GM12878 (cell line): ENCODE measurements at regions not wholly inside any gene's neighbourhood (a gene's known extent, or its start where the extent isn't known, plus 50 kb on each side); places are given as distances from the start of the nearest gene placed in this dataset.

Experiments used
- ATAC-seq: fragments of 200-7000 bp; cut with Tn5 transposase; 3 replicates; pipeline ENCODE4 v1.9.1; 2020; ENCODE audit warnings: mild to moderate bottlenecking, moderate library complexity
- BruUV-seq: library from RNA; stranded (reverse); fragments of 400-500 nt; replicated peaks from 2 replicates; lab custom pipeline; 2021; lab: Mats Ljungman, UMichigan
- CTCF ChIA-PET: fragments of 300-600 bp; sonication (Branson Sonifier 250); formaldehyde crosslinking; extraction: SDS; loops from one replicate; lab custom pipeline; 2021; ENCODE audit warnings: inconsistent platforms; lab: Yijun Ruan, JAX
- POLR2A ChIA-PET: fragments of 350-600 bp; formaldehyde crosslinking; extraction: SDS; loops from one replicate; lab custom pipeline; 2021; ENCODE audit warnings: inconsistent platforms; lab: Charles Lee
- RAD21 ChIA-PET: fragments of 300-600 bp; sonication (Branson Sonifier 250); formaldehyde crosslinking; loops from one replicate; lab custom pipeline; 2023; ENCODE audit warnings: antibody characterized with exemption; ENCODE audit not compliant: unreplicated experiment; lab: Charles Lee
- SMC1A ChIA-PET: fragments of 300-600 bp; sonication (Branson Sonifier 250); formaldehyde crosslinking; loops from one replicate; lab custom pipeline; 2023; ENCODE audit not compliant: unreplicated experiment, uncharacterized antibody; lab: Charles Lee
- DNase-seq: peaks from one replicate; pipeline ENCODE4 v3.0.0-alpha.2; 2011; ENCODE audit warnings: low read depth, low spot score
- FAIRE-seq: peaks from 3 replicates; lab custom pipeline; 2011; peaks lifted over from hg19 to GRCh38; lab: Jason Lieb, UNC
- H2AFZ ChIP-seq: 2 replicates; pipeline ENCODE4 v1.6.0; 2011; ENCODE audit warnings: low read depth, low read length, control low read depth; ENCODE audit not compliant: control insufficient read depth
- H3K27ac ChIP-seq: 2 replicates; pipeline ENCODE4 v1.5.1; 2011; ENCODE audit warnings: control low read depth; ENCODE audit not compliant: control insufficient read depth, insufficient read depth
- H3K27me3 ChIP-seq, 2 experiments: replicated peaks in 1 of 2; 2 replicates each; pipeline versions ENCODE4 v1.6.0 to v1.6.1; 2011; ENCODE audit warnings: low read length in 1 of 2; ENCODE audit not compliant: control insufficient read depth in 2 of 2, insufficient read depth in 2 of 2
- H3K36me3 ChIP-seq, 2 experiments: 2 replicates each; pipeline ENCODE4 v1.5.1; 2011; ENCODE audit warnings: low read length in 1 of 2; ENCODE audit not compliant: control insufficient read depth in 2 of 2, insufficient read depth in 2 of 2
- H3K4me1 ChIP-seq: 2 replicates; pipeline ENCODE4 v1.6.1; 2011; ENCODE audit warnings: mild to moderate bottlenecking, low read length, moderate library complexity, mixed read lengths; ENCODE audit not compliant: control insufficient read depth, insufficient read depth
- H3K4me2 ChIP-seq: 2 replicates; pipeline ENCODE4 v1.6.0; 2011; ENCODE audit warnings: control low read depth; ENCODE audit not compliant: control insufficient read depth, insufficient read depth
- H3K4me3 ChIP-seq: fragments of 200-600 bp; sonication (generic); 2 replicates; pipeline ENCODE4 v1.5.1; 2016
- H3K79me2 ChIP-seq: 2 replicates; pipeline ENCODE4 v1.6.0; 2011; ENCODE audit warnings: low read length; ENCODE audit not compliant: control insufficient read depth, insufficient read depth
- H3K9ac ChIP-seq: 2 replicates; pipeline ENCODE4 v1.8.0; 2011; ENCODE audit warnings: low read length, control low read depth, mixed read lengths; ENCODE audit not compliant: control insufficient read depth, insufficient read depth
- H3K9me3 ChIP-seq: replicated peaks from 3 replicates; pipeline ENCODE4 v1.5.1; 2011; ENCODE audit warnings: mild to moderate bottlenecking, low read length; ENCODE audit not compliant: control insufficient read depth, insufficient read depth
- H4K20me1 ChIP-seq: 2 replicates; pipeline ENCODE4 v1.6.0; 2011; ENCODE audit not compliant: control insufficient read depth, insufficient read depth
- EGR1 ChIP-seq, 2 experiments: IDR thresholded peaks; 1 replicate in 1 of 2; 2 replicates in 1 of 2; pipeline ENCODE4 v1.6.1; 2011 to 2012; ENCODE audit warnings: low read depth in 2 of 2, low read length in 2 of 2, borderline replicate concordance in 1 of 2, mild to moderate bottlenecking in 1 of 2, moderate library complexity in 1 of 2
- MEF2B ChIP-seq: fragments of 450-650 bp; IDR thresholded peaks from 2 replicates; pipeline ENCODE4 v1.6.1; 2018; ENCODE audit warnings: mild to moderate bottlenecking, moderate library complexity; ENCODE audit not compliant: partially characterized antibody, poor library complexity, severe bottlenecking
- MTA3 ChIP-seq: IDR thresholded peaks from 2 replicates; pipeline ENCODE4 v1.6.1; 2012; ENCODE audit warnings: low read length, inconsistent platforms, borderline replicate concordance
- MXI1 ChIP-seq: fragments of 150-350 bp; IDR thresholded peaks from 2 replicates; pipeline ENCODE4 v1.6.1; 2011; ENCODE audit warnings: low read depth, mild to moderate bottlenecking, inconsistent platforms, low read length, improper control_type of control experiment
- MYB ChIP-seq: fragments of 150-350 bp; IDR thresholded peaks from 2 replicates; pipeline ENCODE4 v1.6.1; 2014; ENCODE audit warnings: mild to moderate bottlenecking, low read depth, low read length, borderline replicate concordance
- NFXL1 ChIP-seq: fragments of 450-650 bp; IDR thresholded peaks from 2 replicates; pipeline ENCODE4 v1.6.1; 2017; ENCODE audit warnings: antibody characterized with exemption, mild to moderate bottlenecking, borderline replicate concordance
- PAX8 ChIP-seq: fragments of 450-650 bp; IDR thresholded peaks from 2 replicates; pipeline ENCODE4 v1.6.1; 2017; ENCODE audit warnings: mild to moderate bottlenecking, moderate library complexity
- TARDBP ChIP-seq: IDR thresholded peaks from 2 replicates; pipeline ENCODE4 v1.6.1; 2016; ENCODE audit warnings: borderline replicate concordance
- TCF3 ChIP-seq: IDR thresholded peaks from 2 replicates; pipeline ENCODE4 v1.6.1; 2012; ENCODE audit warnings: low read depth, mild to moderate bottlenecking, low read length, borderline replicate concordance; ENCODE audit not compliant: insufficient read depth
- in situ Hi-C: fragments of 300-500 bp; cut with MboI; formaldehyde crosslinking; loops from 9 replicates; pipeline ENCODE4 v1.14.3; 2018; ENCODE audit warnings: mixed read lengths
- intact Hi-C: fragments of 100-400 bp; cut with micrococcal nuclease; formaldehyde crosslinking; loops from one replicate; pipeline ENCODE4 v1.14.2; 2022; ENCODE audit not compliant: unreplicated experiment
- TF ChIP-seq, protein P1 (sequence below): fragments of 450-650 bp; IDR thresholded peaks from 2 replicates; pipeline ENCODE4 v1.6.1; 2018; ENCODE audit warnings: mild to moderate bottlenecking, low read depth, moderate library complexity; ENCODE audit not compliant: partially characterized antibody
- TF ChIP-seq, protein P2 (sequence below), 3 experiments: IDR thresholded peaks in 2 of 3; conservative IDR thresholded peaks in 1 of 3; 2 replicates each; pipeline ENCODE4 v1.5.1; 2011; ENCODE audit warnings: low read depth in 3 of 3, low read length in 3 of 3, mild to moderate bottlenecking in 3 of 3, control low read depth in 2 of 3, moderate library complexity in 2 of 3, inconsistent platforms in 1 of 3, mixed read lengths in 1 of 3; ENCODE audit not compliant: control insufficient read depth in 2 of 3, insufficient read depth in 1 of 3; ENCODE audit errors: extremely low read depth in 1 of 3
- TF ChIP-seq, protein P3 (sequence below): fragments of 450-650 bp; formaldehyde crosslinking; IDR thresholded peaks from 2 replicates; pipeline ENCODE4 v1.5.0; 2022; ENCODE audit warnings: mild to moderate bottlenecking, missing genetic modification characterization

DNA sequence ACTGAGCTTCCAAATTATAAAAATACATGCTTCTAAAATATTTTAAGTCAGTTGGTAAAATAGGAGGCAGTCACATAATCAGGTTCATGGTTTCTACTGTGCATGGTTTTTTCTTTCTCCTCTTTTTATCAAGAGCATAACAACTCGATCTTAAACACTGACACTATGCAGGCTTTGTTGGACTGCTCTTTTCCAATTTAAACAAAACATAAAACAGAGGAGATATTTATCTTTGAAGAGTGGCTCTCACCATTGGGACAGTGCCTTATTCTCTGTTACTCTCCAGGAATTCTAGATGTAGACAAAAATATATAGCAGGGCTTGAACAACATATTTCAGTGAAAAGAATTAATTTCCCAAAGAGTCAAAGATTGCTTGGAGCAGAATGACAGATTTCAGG lies 883.5 kb upstream of the ADGRL2 start (continued):
- TF ChIP-seq, protein P1, sequence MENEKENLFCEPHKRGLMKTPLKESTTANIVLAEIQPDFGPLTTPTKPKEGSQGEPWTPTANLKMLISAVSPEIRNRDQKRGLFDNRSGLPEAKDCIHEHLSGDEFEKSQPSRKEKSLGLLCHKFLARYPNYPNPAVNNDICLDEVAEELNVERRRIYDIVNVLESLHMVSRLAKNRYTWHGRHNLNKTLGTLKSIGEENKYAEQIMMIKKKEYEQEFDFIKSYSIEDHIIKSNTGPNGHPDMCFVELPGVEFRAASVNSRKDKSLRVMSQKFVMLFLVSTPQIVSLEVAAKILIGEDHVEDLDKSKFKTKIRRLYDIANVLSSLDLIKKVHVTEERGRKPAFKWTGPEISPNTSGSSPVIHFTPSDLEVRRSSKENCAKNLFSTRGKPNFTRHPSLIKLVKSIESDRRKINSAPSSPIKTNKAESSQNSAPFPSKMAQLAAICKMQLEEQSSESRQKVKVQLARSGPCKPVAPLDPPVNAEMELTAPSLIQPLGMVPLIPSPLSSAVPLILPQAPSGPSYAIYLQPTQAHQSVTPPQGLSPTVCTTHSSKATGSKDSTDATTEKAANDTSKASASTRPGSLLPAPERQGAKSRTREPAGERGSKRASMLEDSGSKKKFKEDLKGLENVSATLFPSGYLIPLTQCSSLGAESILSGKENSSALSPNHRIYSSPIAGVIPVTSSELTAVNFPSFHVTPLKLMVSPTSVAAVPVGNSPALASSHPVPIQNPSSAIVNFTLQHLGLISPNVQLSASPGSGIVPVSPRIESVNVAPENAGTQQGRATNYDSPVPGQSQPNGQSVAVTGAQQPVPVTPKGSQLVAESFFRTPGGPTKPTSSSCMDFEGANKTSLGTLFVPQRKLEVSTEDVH, result no peak
- TF ChIP-seq MTA3, result no peak
- TF ChIP-seq, protein P2, sequence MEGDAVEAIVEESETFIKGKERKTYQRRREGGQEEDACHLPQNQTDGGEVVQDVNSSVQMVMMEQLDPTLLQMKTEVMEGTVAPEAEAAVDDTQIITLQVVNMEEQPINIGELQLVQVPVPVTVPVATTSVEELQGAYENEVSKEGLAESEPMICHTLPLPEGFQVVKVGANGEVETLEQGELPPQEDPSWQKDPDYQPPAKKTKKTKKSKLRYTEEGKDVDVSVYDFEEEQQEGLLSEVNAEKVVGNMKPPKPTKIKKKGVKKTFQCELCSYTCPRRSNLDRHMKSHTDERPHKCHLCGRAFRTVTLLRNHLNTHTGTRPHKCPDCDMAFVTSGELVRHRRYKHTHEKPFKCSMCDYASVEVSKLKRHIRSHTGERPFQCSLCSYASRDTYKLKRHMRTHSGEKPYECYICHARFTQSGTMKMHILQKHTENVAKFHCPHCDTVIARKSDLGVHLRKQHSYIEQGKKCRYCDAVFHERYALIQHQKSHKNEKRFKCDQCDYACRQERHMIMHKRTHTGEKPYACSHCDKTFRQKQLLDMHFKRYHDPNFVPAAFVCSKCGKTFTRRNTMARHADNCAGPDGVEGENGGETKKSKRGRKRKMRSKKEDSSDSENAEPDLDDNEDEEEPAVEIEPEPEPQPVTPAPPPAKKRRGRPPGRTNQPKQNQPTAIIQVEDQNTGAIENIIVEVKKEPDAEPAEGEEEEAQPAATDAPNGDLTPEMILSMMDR (IDR thresholded peaks at IDR 0.05 in 2 of 3, conservative IDR thresholded peaks at IDR 0.05 in 1 of 3; ENCODE audit: control insufficient read depth in 2 of 3, extremely low read depth in 1 of 3, insufficient read depth in 1 of 3, low read depth in 3 of 3, low read length in 3 of 3), result no peak
- TF ChIP-seq, protein P3, sequence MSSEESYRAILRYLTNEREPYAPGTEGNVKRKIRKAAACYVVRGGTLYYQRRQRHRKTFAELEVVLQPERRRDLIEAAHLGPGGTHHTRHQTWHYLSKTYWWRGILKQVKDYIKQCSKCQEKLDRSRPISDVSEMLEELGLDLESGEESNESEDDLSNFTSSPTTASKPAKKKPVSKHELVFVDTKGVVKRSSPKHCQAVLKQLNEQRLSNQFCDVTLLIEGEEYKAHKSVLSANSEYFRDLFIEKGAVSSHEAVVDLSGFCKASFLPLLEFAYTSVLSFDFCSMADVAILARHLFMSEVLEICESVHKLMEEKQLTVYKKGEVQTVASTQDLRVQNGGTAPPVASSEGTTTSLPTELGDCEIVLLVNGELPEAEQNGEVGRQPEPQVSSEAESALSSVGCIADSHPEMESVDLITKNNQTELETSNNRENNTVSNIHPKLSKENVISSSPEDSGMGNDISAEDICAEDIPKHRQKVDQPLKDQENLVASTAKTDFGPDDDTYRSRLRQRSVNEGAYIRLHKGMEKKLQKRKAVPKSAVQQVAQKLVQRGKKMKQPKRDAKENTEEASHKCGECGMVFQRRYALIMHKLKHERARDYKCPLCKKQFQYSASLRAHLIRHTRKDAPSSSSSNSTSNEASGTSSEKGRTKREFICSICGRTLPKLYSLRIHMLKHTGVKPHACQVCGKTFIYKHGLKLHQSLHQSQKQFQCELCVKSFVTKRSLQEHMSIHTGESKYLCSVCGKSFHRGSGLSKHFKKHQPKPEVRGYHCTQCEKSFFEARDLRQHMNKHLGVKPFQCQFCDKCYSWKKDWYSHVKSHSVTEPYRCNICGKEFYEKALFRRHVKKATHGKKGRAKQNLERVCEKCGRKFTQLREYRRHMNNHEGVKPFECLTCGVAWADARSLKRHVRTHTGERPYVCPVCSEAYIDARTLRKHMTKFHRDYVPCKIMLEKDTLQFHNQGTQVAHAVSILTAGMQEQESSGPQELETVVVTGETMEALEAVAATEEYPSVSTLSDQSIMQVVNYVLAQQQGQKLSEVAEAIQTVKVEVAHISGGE (CRISPR knock-in tag), result no peak

DNA sequence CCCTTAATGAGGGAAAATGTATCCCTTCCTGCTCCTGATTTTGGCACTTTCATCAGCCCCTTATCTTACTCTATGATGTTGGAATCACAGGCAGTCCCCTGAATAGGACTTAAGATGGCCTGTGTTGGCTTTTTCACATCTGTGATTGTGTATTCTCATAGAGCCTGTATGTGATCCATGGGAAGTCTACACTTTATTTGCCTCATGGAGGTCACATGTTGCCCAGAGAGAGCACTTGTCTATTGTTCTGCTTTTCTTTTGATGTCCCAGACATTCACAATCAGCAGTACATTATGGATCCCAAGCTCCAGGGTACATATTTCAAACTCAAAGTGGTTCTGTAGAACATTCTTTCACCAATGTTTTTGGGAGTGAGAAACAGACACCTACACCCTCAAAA lies 885.2 kb upstream of the ADGRL2 start:
- Histone ChIP-seq H3K9me3 (no peaks in the 10 kb centered on the region), H3K4me1 (no peaks in the 10 kb centered on the region), H3K9ac (no peak overlapping the region), H3K4me2 (no peak overlapping the region), H3K27ac (no peak overlapping the region), H3K27me3 (no peaks in the 10 kb centered on the region), H3K79me2 (no peaks in the 10 kb centered on the region), H3K36me3 (no peaks in the 10 kb centered on the region), H2AFZ (no peak overlapping the region), H4K20me1 (no peaks in the 10 kb centered on the region), H3K4me3 (no peak overlapping the region)
- BruUV-seq, result no TSS peak
- ChIA-PET SMC1A (no interaction called here), CTCF (no interaction called here), POLR2A (no interaction called here), RAD21 (no interaction called here)
- DNase-seq, result no peak
- FAIRE-seq, result no peak
- in situ Hi-C loops (no loop called here), intact Hi-C loops (no loop called here)
- ATAC-seq, result no peak
- TF ChIP-seq MXI1 (no peak), MEF2B (no peak), MYB (no peak), PAX8 (no peak), TCF3 (no peak), NFXL1 (no peak), TARDBP (no peak), EGR1 (IDR thresholded peaks at IDR 0.05; ENCODE audit: borderline replicate concordance in 1 of 2, low read depth in 2 of 2, low read length in 2 of 2) (no peak)
